HEK293T (cell line): ENCODE measurements at regions not wholly inside any gene's neighbourhood (a gene's known extent, or its start where the extent isn't known, plus 50 kb on each side); places are given as distances from the start of the nearest gene placed in this dataset.

Experiments used
- BHLHE40 ChIP-seq: fragments of 450-650 bp; IDR thresholded peaks from 2 replicates; pipeline ENCODE4 v1.6.1; 2016; ENCODE audit warnings: mild to moderate bottlenecking, moderate library complexity, borderline replicate concordance
- CTBP1 ChIP-seq: fragments of 450-650 bp; IDR thresholded peaks from 2 replicates; pipeline ENCODE4 v1.6.1; 2016; ENCODE audit warnings: borderline replicate concordance
- FOXM1 ChIP-seq: fragments of 450-650 bp; IDR thresholded peaks from 2 replicates; pipeline ENCODE4 v1.6.1; 2017; ENCODE audit warnings: mild to moderate bottlenecking, borderline replicate concordance
- L3MBTL2 ChIP-seq: fragments of 450-650 bp; conservative IDR thresholded peaks from 2 replicates; pipeline ENCODE4 v1.6.1; 2016; ENCODE audit warnings: mild to moderate bottlenecking
- SP1 ChIP-seq: fragments of 450-650 bp; IDR thresholded peaks from 2 replicates; pipeline ENCODE4 v1.6.1; 2017
- TARDBP ChIP-seq: fragments of 450-650 bp; IDR thresholded peaks from 2 replicates; pipeline ENCODE4 v1.6.1; 2016

GRCh38 chr7:112546723-112547513 lies 66.1 kb downstream of the LSMEM1 start:
- TF ChIP-seq TARDBP, result no peak
- TF ChIP-seq BHLHE40, result no peak
- TF ChIP-seq L3MBTL2, result no peak
- TF ChIP-seq FOXM1, result no peak
- no peak for TF ChIP-seq SP1
- no peak for TF ChIP-seq CTBP1
